H9 (cell line): ENCODE measurements at regions not wholly inside any gene's neighbourhood (a gene's known extent, or its start where the extent isn't known, plus 50 kb on each side); places are given as distances from the start of the nearest gene placed in this dataset.
A peak's percentile ranks its signal among the peaks of the same experiment; 100 is the strongest.

Experiments used
- DNase-seq: peaks from one replicate; pipeline ENCODE4 v3.0.0-alpha.2; 2017
- H2AFZ ChIP-seq: one replicate; pipeline ENCODE4 v1.6.1; 2013; ENCODE audit warnings: mild to moderate bottlenecking, low read length, control low read depth, moderate library complexity
- H2AK5ac ChIP-seq: 2 replicates; pipeline ENCODE4 v1.6.1; 2013; ENCODE audit warnings: low read length, control low read depth, mixed read lengths; ENCODE audit not compliant: insufficient read length
- H2BK120ac ChIP-seq: one replicate; pipeline ENCODE4 v1.6.1; 2013; ENCODE audit warnings: low read depth, mild to moderate bottlenecking, low read length, control low read depth, inconsistent platforms; ENCODE audit not compliant: poor library complexity, severe bottlenecking
- H2BK12ac ChIP-seq: 2 replicates; pipeline ENCODE4 v1.6.1; 2013; ENCODE audit warnings: low read length, control low read depth, mixed read lengths, low read depth; ENCODE audit not compliant: insufficient read length
- H2BK15ac ChIP-seq: 2 replicates; pipeline ENCODE4 v1.6.1; 2013; ENCODE audit warnings: low read depth, low read length, control low read depth
- H2BK20ac ChIP-seq: one replicate; pipeline ENCODE4 v1.6.1; 2013; ENCODE audit warnings: low read depth, mild to moderate bottlenecking, low read length, control low read depth, inconsistent platforms; ENCODE audit not compliant: poor library complexity, severe bottlenecking
- H2BK5ac ChIP-seq: 2 replicates; pipeline ENCODE4 v1.6.1; 2013; ENCODE audit warnings: low read length, control low read depth, mixed read lengths; ENCODE audit not compliant: insufficient read length
- H3K14ac ChIP-seq: 2 replicates; pipeline ENCODE4 v1.6.1; 2013; ENCODE audit warnings: low read length, control low read depth; ENCODE audit not compliant: insufficient read depth
- H3K18ac ChIP-seq: 2 replicates; pipeline ENCODE4 v1.6.1; 2013; ENCODE audit warnings: low read depth, mild to moderate bottlenecking, mixed read lengths, low read length, control low read depth; ENCODE audit not compliant: insufficient read length
- H3K23ac ChIP-seq: 2 replicates; pipeline ENCODE4 v1.6.1; 2013; ENCODE audit warnings: low read length, control low read depth, mixed read lengths, low read depth; ENCODE audit not compliant: insufficient read length
- H3K23me2 ChIP-seq: 2 replicates; pipeline ENCODE4 v1.6.1; 2013; ENCODE audit warnings: low read depth, mild to moderate bottlenecking, mixed read lengths, low read length, control low read depth; ENCODE audit not compliant: insufficient read length, poor library complexity, severe bottlenecking
- H3K27ac ChIP-seq: 2 replicates; pipeline ENCODE4 v1.5.1; 2013; ENCODE audit warnings: low read length, control low read depth, mixed read lengths, low read depth; ENCODE audit not compliant: insufficient read length
- H3K27me3 ChIP-seq: 2 replicates; pipeline ENCODE4 v1.6.1; 2013; ENCODE audit warnings: low read length, control low read depth, inconsistent platforms; ENCODE audit not compliant: insufficient read depth
- H3K4ac ChIP-seq: 2 replicates; pipeline ENCODE4 v1.6.1; 2013; ENCODE audit warnings: low read depth, mild to moderate bottlenecking, control low read depth, inconsistent platforms, low read length, moderate library complexity
- H3K4me1 ChIP-seq: 2 replicates; pipeline ENCODE4 v1.6.1; 2013; ENCODE audit warnings: low read length, control low read depth, inconsistent platforms; ENCODE audit not compliant: insufficient read depth
- H3K4me2 ChIP-seq: 2 replicates; pipeline ENCODE4 v1.6.1; 2013; ENCODE audit warnings: low read length, control low read depth, mixed read lengths; ENCODE audit not compliant: insufficient read length, insufficient read depth
- H3K56ac ChIP-seq: 2 replicates; pipeline ENCODE4 v1.6.1; 2013; ENCODE audit warnings: low read depth, mild to moderate bottlenecking, mixed read lengths, low read length, control low read depth; ENCODE audit not compliant: insufficient read length
- H3K79me1 ChIP-seq: 2 replicates; pipeline ENCODE4 v1.6.1; 2013; ENCODE audit warnings: low read depth, mild to moderate bottlenecking, moderate library complexity, low read length, control low read depth, inconsistent platforms; ENCODE audit not compliant: insufficient read depth, poor library complexity, severe bottlenecking
- H3K79me2 ChIP-seq: 2 replicates; pipeline ENCODE4 v1.6.1; 2013; ENCODE audit warnings: low read length, control low read depth, inconsistent platforms; ENCODE audit not compliant: insufficient read depth
- H3K9ac ChIP-seq: 2 replicates; pipeline ENCODE4 v1.6.1; 2013; ENCODE audit warnings: low read length, control low read depth, mixed read lengths; ENCODE audit not compliant: insufficient read length; ENCODE audit errors: extremely low read depth
- H3K9me3 ChIP-seq: one replicate; pipeline ENCODE4 v1.6.1; 2013; ENCODE audit warnings: low read depth, low read length, inconsistent platforms; ENCODE audit not compliant: control insufficient read depth
- H3T11ph ChIP-seq: one replicate; pipeline ENCODE4 v1.6.1; 2013; ENCODE audit warnings: mild to moderate bottlenecking, low read length, control low read depth, inconsistent platforms
- H4K20me1 ChIP-seq: one replicate; pipeline ENCODE4 v1.6.1; 2013; ENCODE audit not compliant: control insufficient read depth, insufficient read length, insufficient read depth
- H4K5ac ChIP-seq: 2 replicates; pipeline ENCODE4 v1.6.1; 2013; ENCODE audit warnings: low read depth, mild to moderate bottlenecking, mixed read lengths, low read length, control low read depth; ENCODE audit not compliant: insufficient read length
- H4K8ac ChIP-seq: replicated peaks from 2 replicates; pipeline ENCODE4 v1.6.1; 2013; ENCODE audit warnings: low read length, control low read depth, mixed read lengths, low read depth; ENCODE audit not compliant: insufficient read length
- H4K91ac ChIP-seq: 2 replicates; pipeline ENCODE4 v1.6.1; 2013; ENCODE audit warnings: low read depth, mild to moderate bottlenecking, moderate library complexity, mixed read lengths, low read length, control low read depth; ENCODE audit not compliant: insufficient read length
- H3K27ac Mint-ChIP-seq, 3 experiments: 2 replicates in 2 of 3; 3 replicates in 1 of 3; pipeline ENCODE4 v1.8.0; 2020 to 2021; ENCODE audit warnings: mixed read lengths in 3 of 3, mild to moderate bottlenecking in 1 of 3, moderate library complexity in 1 of 3
- H3K27me3 Mint-ChIP-seq: 2 replicates; pipeline ENCODE4 v1.8.0; 2021; ENCODE audit warnings: low read depth, mild to moderate bottlenecking, moderate library complexity, mixed read lengths
- H3K36me3 Mint-ChIP-seq, 3 experiments: 2 replicates in 2 of 3; 3 replicates in 1 of 3; pipeline ENCODE4 v1.8.0; 2020 to 2021; ENCODE audit warnings: low read depth in 3 of 3, mixed read lengths in 3 of 3; ENCODE audit not compliant: insufficient read depth in 1 of 3
- H3K4me1 Mint-ChIP-seq, 2 experiments: 2 replicates each; pipeline ENCODE4 v1.8.0; 2020; ENCODE audit warnings: mixed read lengths in 2 of 2
- H3K4me3 Mint-ChIP-seq, 2 experiments: 2 replicates in 1 of 2; 3 replicates in 1 of 2; pipeline ENCODE4 v1.8.0; 2020 to 2021; ENCODE audit warnings: mild to moderate bottlenecking in 2 of 2, mixed read lengths in 2 of 2, moderate library complexity in 1 of 2
- H3K9me3 Mint-ChIP-seq, 2 experiments: 2 replicates in 1 of 2; 3 replicates in 1 of 2; pipeline ENCODE4 v1.8.0; 2020; ENCODE audit warnings: mild to moderate bottlenecking in 2 of 2, mixed read lengths in 2 of 2, moderate library complexity in 1 of 2
- CTCF ChIP-seq: fragments of 200-600 bp; sonication (generic); conservative IDR thresholded peaks from 3 replicates; pipeline ENCODE4 v1.8.0; 2021; ENCODE audit warnings: antibody characterized with exemption, mild to moderate bottlenecking
- WGBS: extraction: QIAGEN DNeasy Blood & Tissue Kit; methylation state at CpG from one replicate; pipeline ENCODE4 v1.1.7; 2013; ENCODE audit warnings: missing lambda C conversion rate, low lambda C conversion rate, mixed read lengths; ENCODE audit not compliant: insufficient read length; ENCODE audit errors: extremely low coverage; 5-methylcytosine and 5-hydroxymethylcytosine counted together

- Histone ChIP-seq H2BK20ac (no peak overlapping the region), H2BK12ac (no peak overlapping the region), H2AK5ac (no peak overlapping the region), H4K91ac (no peak overlapping the region), H3K23me2 (no peaks in the 10 kb centered on the region), H3K79me2 (no peaks in the 10 kb centered on the region), H4K5ac (no peak overlapping the region), H4K8ac (no peak overlapping the region), H3K79me1 (no peaks in the 10 kb centered on the region), H3K9ac (no peak overlapping the region), H3K27me3 (no peaks in the 10 kb centered on the region; the same call in 1 of the 2 replicates), H3K14ac (no peak overlapping the region), H3K4me1 (no peaks in the 10 kb centered on the region), H3K27ac (no peak overlapping the region), H3T11ph (no peak overlapping the region), H2BK120ac (no peak overlapping the region), H3K18ac (no peak overlapping the region), H3K9me3 (no peaks in the 10 kb centered on the region), H2AFZ (no peak overlapping the region), H3K4ac (no peak overlapping the region), H2BK15ac (no peak overlapping the region), H3K56ac (no peak overlapping the region), H3K23ac (no peak overlapping the region), H2BK5ac (no peak overlapping the region), H4K20me1 (no peaks in the 10 kb centered on the region), H3K4me2 (no peak overlapping the region)
- Mint-ChIP-seq H3K27me3 (peaks cover 26% of the 10 kb centered on the region), H3K4me1 (peaks cover 7 to 9% of the 10 kb centered on the region in 2 experiments), H3K27ac (no peak overlapping the region), H3K4me3 (peak overlapping the region in 1 of 2 experiments; percentile 10; a peak in 2 of 5 replicates), H3K36me3 (no peaks in the 10 kb centered on the region; a peak in 1 of 7 replicates), H3K9me3 (no peaks in the 10 kb centered on the region)
- no peak for DNase-seq
- WGBS = no CpG with 5 or more reads among the region's 17 CpGs
- TF ChIP-seq CTCF = no peak
Observed at GRCh38 chr5:174311121-174311520, 265.6 kb downstream of the NSG2 start.
